Ectodermal cell (in vitro differentiated cells): ENCODE measurements at regions not wholly inside any gene's neighbourhood (a gene's known extent, or its start where the extent isn't known, plus 50 kb on each side); places are given as distances from the start of the nearest gene placed in this dataset.

Experiments
- H3K27ac ChIP-seq: 2 replicates; pipeline ENCODE4 v1.7.0; 2013; ENCODE audit warnings: mild to moderate bottlenecking, low read depth, low read length; ENCODE audit not compliant: insufficient read depth, poor library complexity, severe bottlenecking
- H3K27me3 ChIP-seq: 2 replicates; pipeline ENCODE4 v1.7.0; 2013; ENCODE audit warnings: mild to moderate bottlenecking, low read length; ENCODE audit not compliant: insufficient read depth, control insufficient read depth, poor library complexity, severe bottlenecking
- H3K36me3 ChIP-seq: one replicate; pipeline ENCODE4 v1.7.0; 2013; ENCODE audit warnings: low read length; ENCODE audit not compliant: control insufficient read depth, insufficient read depth
- H3K4me1 ChIP-seq: one replicate; pipeline ENCODE4 v1.7.0; 2013; ENCODE audit warnings: low read length; ENCODE audit not compliant: control insufficient read depth, insufficient read depth
- H3K4me3 ChIP-seq: 2 replicates; pipeline ENCODE4 v1.7.0; 2013; ENCODE audit warnings: low read depth, low read length, control low read depth; ENCODE audit not compliant: insufficient read depth
- H3K9me3 ChIP-seq: 2 replicates; pipeline ENCODE4 v1.7.0; 2013; ENCODE audit warnings: mild to moderate bottlenecking, low read length, moderate library complexity; ENCODE audit not compliant: control insufficient read depth
- WGBS, 2 experiments: methylation state at CpG; one replicate each; pipeline ENCODE4 v1.1.7; 2013; ENCODE audit warnings: missing lambda C conversion rate in 2 of 2; 5-methylcytosine and 5-hydroxymethylcytosine counted together

- Histone ChIP-seq H3K4me3 (no peak overlapping the region), H3K27me3 (peaks cover 9% of the 10 kb centered on the region), H3K27ac (no peak overlapping the region), H3K9me3 (no peaks in the 10 kb centered on the region), H3K4me1 (peaks cover 5% of the 10 kb centered on the region), H3K36me3 (no peaks in the 10 kb centered on the region)
- WGBS, 2 experiments, result 76 to 80% methylated on average over 3 of the region's 3 CpGs
Observed at GRCh38 chr2:16509042-16509441, 156.6 kb downstream of the CYRIA start.

GRCh38 chr2:16508490-16508851, 157.2 kb downstream of the CYRIA start:
- H3K27me3 ChIP-seq, result peaks cover 9% of the 10 kb centered on the region
- H3K9me3 ChIP-seq, result no peaks in the 10 kb centered on the region
- H3K36me3 ChIP-seq, result no peaks in the 10 kb centered on the region
- H3K27ac ChIP-seq, result no peak overlapping the region
- peaks cover 5% of the 10 kb centered on the region for H3K4me1 ChIP-seq
- WGBS, 2 experiments, result 34 to 39% methylated on average over 12 of the region's 12 CpGs
- no peak overlapping the region for H3K4me3 ChIP-seq

GRCh38 chr2:16507655-16508489, 157.8 kb downstream of the CYRIA start:
- Histone ChIP-seq H3K9me3 (no peaks in the 10 kb centered on the region), H3K27ac (no peak overlapping the region), H3K4me3 (peak overlapping the region; percentile 29), H3K27me3 (peaks cover 9% of the 10 kb centered on the region), H3K36me3 (no peaks in the 10 kb centered on the region), H3K4me1 (peaks cover 5% of the 10 kb centered on the region)
- WGBS, 2 experiments, result 9% methylated on average over 58 of the region's 58 CpGs

- no peak overlapping the region for H3K27ac ChIP-seq
- H3K9me3 ChIP-seq, result no peaks in the 10 kb centered on the region
- WGBS, 2 experiments, result 88 to 94% methylated on average over 2 of the region's 2 CpGs
- H3K4me1 ChIP-seq, result peaks cover 5% of the 10 kb centered on the region
- no peaks in the 10 kb centered on the region for H3K36me3 ChIP-seq
- H3K4me3 ChIP-seq, result no peak overlapping the region
- H3K27me3 ChIP-seq, result peaks cover 9% of the 10 kb centered on the region
Observed at GRCh38 chr2:16506366-16506765, 159.3 kb downstream of the CYRIA start.

- Histone ChIP-seq H3K27ac (no peak overlapping the region), H3K4me1 (no peaks in the 10 kb centered on the region), H3K27me3 (no peaks in the 10 kb centered on the region), H3K9me3 (no peaks in the 10 kb centered on the region), H3K36me3 (no peaks in the 10 kb centered on the region), H3K4me3 (no peak overlapping the region)
- 81 to 83% methylated on average over 4 of the region's 4 CpGs for WGBS, 2 experiments
Observed at GRCh38 chr2:16496426-16497388, 168.9 kb downstream of the CYRIA start.

GRCh38 chr2:16495509-16496208, 170.0 kb downstream of the CYRIA start:
- H3K4me1 ChIP-seq, result no peaks in the 10 kb centered on the region
- no peaks in the 10 kb centered on the region for H3K9me3 ChIP-seq
- H3K4me3 ChIP-seq, result no peak overlapping the region
- H3K27me3 ChIP-seq, result no peaks in the 10 kb centered on the region
- H3K36me3 ChIP-seq, result no peaks in the 10 kb centered on the region
- no peak overlapping the region for H3K27ac ChIP-seq
- 84 to 85% methylated on average over 3 of the region's 3 CpGs for WGBS, 2 experiments

- Histone ChIP-seq H3K27ac (no peak overlapping the region), H3K27me3 (no peaks in the 10 kb centered on the region), H3K9me3 (no peaks in the 10 kb centered on the region), H3K4me1 (no peaks in the 10 kb centered on the region), H3K36me3 (no peaks in the 10 kb centered on the region), H3K4me3 (no peak overlapping the region)
- 90 to 95% methylated on average over 5 of the region's 5 CpGs for WGBS, 2 experiments
Observed at GRCh38 chr2:16494836-16495508, 170.7 kb downstream of the CYRIA start.

GRCh38 chr2:16493788-16494187, 171.8 kb downstream of the CYRIA start:
- no peak overlapping the region for H3K4me3 ChIP-seq
- no peaks in the 10 kb centered on the region for H3K27me3 ChIP-seq
- H3K36me3 ChIP-seq, result no peaks in the 10 kb centered on the region
- H3K4me1 ChIP-seq, result no peaks in the 10 kb centered on the region
- WGBS, 2 experiments, result 95 to 97% methylated on average over 3 of the region's 3 CpGs
- no peaks in the 10 kb centered on the region for H3K9me3 ChIP-seq
- no peak overlapping the region for H3K27ac ChIP-seq

GRCh38 chr2:16487686-16488085, 177.9 kb downstream of the CYRIA start:
- Histone ChIP-seq H3K27ac (no peak overlapping the region), H3K9me3 (no peaks in the 10 kb centered on the region), H3K4me1 (no peaks in the 10 kb centered on the region), H3K4me3 (no peak overlapping the region), H3K36me3 (no peaks in the 10 kb centered on the region), H3K27me3 (no peaks in the 10 kb centered on the region)
- 70 to 100% methylated on average over 2 to 4 of the region's 4 CpGs for WGBS, 2 experiments
